ENCODE measurements at regions not wholly inside any gene's neighbourhood (a gene's known extent, or its start where the extent isn't known, plus 50 kb on each side); places are given as distances from the start of the nearest gene placed in this dataset.

DNA sequence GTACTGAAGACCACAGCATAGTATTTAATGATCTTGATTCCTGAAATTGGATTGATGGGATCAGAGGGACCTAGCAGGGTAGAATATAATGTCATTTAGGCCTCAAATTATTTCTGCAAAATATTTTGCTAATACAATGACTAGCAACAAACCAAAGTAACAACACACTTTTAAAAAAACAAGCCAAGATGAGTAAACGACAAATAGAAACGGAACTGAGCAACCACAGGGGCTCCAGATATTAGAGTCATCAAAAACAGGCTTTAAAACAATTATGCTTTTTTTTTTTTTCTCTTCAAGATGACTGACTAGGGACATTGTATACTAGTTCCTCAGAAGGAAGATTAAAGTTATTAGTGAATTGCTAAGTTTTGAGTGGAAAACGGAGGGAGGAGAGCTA, 447.1 kb upstream of the MMADHC start:
- Histone ChIP-seq H4K20me1 (ENCODE audit: control insufficient read depth, insufficient read depth, insufficient read length) (no peaks in the 10 kb centered on the region), H4K8ac (replicated peaks; ENCODE audit: insufficient read length, low read depth, low read length) (no peak overlapping the region), H3K23ac (ENCODE audit: insufficient read length, low read depth, low read length) (no peak overlapping the region), H2BK120ac (ENCODE audit: low read depth, low read length, poor library complexity, severe bottlenecking) (no peak overlapping the region), H3T11ph (ENCODE audit: low read length) (no peak overlapping the region), H2BK5ac (ENCODE audit: insufficient read length, low read length) (no peak overlapping the region), H2AFZ (ENCODE audit: low read length) (no peak overlapping the region), H3K14ac (ENCODE audit: insufficient read depth, low read length) (no peak overlapping the region), H2BK20ac (ENCODE audit: low read depth, low read length, poor library complexity, severe bottlenecking) (no peak overlapping the region), H3K4me1 (ENCODE audit: insufficient read depth, low read length) (no peaks in the 10 kb centered on the region), H3K4ac (ENCODE audit: low read depth, low read length) (no peak overlapping the region), H3K79me1 (ENCODE audit: insufficient read depth, low read depth, low read length, poor library complexity, severe bottlenecking) (no peaks in the 10 kb centered on the region), H3K9ac (ENCODE audit: extremely low read depth, insufficient read length, low read length) (no peak overlapping the region), H3K9me3 (ENCODE audit: control insufficient read depth, low read depth, low read length) (no peaks in the 10 kb centered on the region), H3K18ac (ENCODE audit: insufficient read length, low read depth, low read length) (no peak overlapping the region), H3K79me2 (ENCODE audit: insufficient read depth, low read length) (no peaks in the 10 kb centered on the region), H3K27me3 (ENCODE audit: insufficient read depth, low read length) (no peaks in the 10 kb centered on the region), H4K5ac (ENCODE audit: insufficient read length, low read depth, low read length) (no peak overlapping the region), H2BK12ac (ENCODE audit: insufficient read length, low read depth, low read length) (no peak overlapping the region), H3K56ac (ENCODE audit: insufficient read length, low read depth, low read length) (no peak overlapping the region), H4K91ac (ENCODE audit: insufficient read length, low read depth, low read length) (no peak overlapping the region), H2BK15ac (ENCODE audit: low read depth, low read length) (no peak overlapping the region), H3K27ac (ENCODE audit: insufficient read length, low read depth, low read length) (no peak overlapping the region), H3K23me2 (ENCODE audit: insufficient read length, low read depth, low read length, poor library complexity, severe bottlenecking) (no peaks in the 10 kb centered on the region), H2AK5ac (ENCODE audit: insufficient read length, low read length) (no peak overlapping the region), H3K4me2 (ENCODE audit: insufficient read depth, insufficient read length, low read length) (no peak overlapping the region)
- Mint-ChIP-seq H3K27ac (no peak overlapping the region), H3K4me3 (no peak overlapping the region), H3K27me3 (ENCODE audit: low read depth) (no peaks in the 10 kb centered on the region), H3K4me1 (peaks cover 4% of the 10 kb centered on the region in 2 experiments; a peak in 2 of 4 replicates), H3K36me3 (ENCODE audit: insufficient read depth in 1 of 3, low read depth in 3 of 3) (no peaks in the 10 kb centered on the region), H3K9me3 (no peaks in the 10 kb centered on the region)
- WGBS (ENCODE audit: extremely low coverage, insufficient read length, low lambda C conversion rate): no CpG with 5 or more reads among the region's 3 CpGs
- TF ChIP-seq, protein P1, sequence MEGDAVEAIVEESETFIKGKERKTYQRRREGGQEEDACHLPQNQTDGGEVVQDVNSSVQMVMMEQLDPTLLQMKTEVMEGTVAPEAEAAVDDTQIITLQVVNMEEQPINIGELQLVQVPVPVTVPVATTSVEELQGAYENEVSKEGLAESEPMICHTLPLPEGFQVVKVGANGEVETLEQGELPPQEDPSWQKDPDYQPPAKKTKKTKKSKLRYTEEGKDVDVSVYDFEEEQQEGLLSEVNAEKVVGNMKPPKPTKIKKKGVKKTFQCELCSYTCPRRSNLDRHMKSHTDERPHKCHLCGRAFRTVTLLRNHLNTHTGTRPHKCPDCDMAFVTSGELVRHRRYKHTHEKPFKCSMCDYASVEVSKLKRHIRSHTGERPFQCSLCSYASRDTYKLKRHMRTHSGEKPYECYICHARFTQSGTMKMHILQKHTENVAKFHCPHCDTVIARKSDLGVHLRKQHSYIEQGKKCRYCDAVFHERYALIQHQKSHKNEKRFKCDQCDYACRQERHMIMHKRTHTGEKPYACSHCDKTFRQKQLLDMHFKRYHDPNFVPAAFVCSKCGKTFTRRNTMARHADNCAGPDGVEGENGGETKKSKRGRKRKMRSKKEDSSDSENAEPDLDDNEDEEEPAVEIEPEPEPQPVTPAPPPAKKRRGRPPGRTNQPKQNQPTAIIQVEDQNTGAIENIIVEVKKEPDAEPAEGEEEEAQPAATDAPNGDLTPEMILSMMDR (conservative IDR thresholded peaks at IDR 0.05): no peak
- no peak for DNase-seq
